Esophagus squamous epithelium (tissue), 4 donors: ENCODE measurements at regions not wholly inside any gene's neighbourhood (a gene's known extent, or its start where the extent isn't known, plus 50 kb on each side); places are given as distances from the start of the nearest gene placed in this dataset.

ENCODE experiments used
- small RNA-seq, 4 donors: library from RNA; depleted of rRNA; stranded (forward); fragments of <200 nt; gene quantifications; one replicate each; pipeline ENCODE3, GENCODE V24; 2016

Small RNA genes in the stretch of these regions (small RNA-seq; reads per million reads assigned to genes)
- 0 reads per million in 4 donors for gene RNU6-366P
